Globus pallidus (tissue), 1 donor: ENCODE measurements at regions not wholly inside any gene's neighbourhood (a gene's known extent, or its start where the extent isn't known, plus 50 kb on each side); places are given as distances from the start of the nearest gene placed in this dataset.

ENCODE experiments used
- DNase-seq: peaks from one replicate; pipeline ENCODE4 v3.0.0-alpha.2; 2015; ENCODE audit warnings: low spot score

GRCh38 chr2:236874866-236875481 is 210.7 kb upstream of the COPS8 start:
- no peak for DNase-seq

- no peak for DNase-seq
These were observed 209.7 kb upstream of the COPS8 start for GRCh38 chr2:236875906-236876505.

- DNase-seq, result no peak
These were observed 209.0 kb upstream of the COPS8 start for GRCh38 chr2:236876642-236877041.

GRCh38 chr2:236877972-236878371 is 207.7 kb upstream of the COPS8 start:
- no peak for DNase-seq

GRCh38 chr2:236879416-236879963 is 206.2 kb upstream of the COPS8 start:
- no peak for DNase-seq

GRCh38 chr2:236882074-236882473 is 203.6 kb upstream of the COPS8 start:
- no peak for DNase-seq

- no peak for DNase-seq
These were observed 202.8 kb upstream of the COPS8 start for GRCh38 chr2:236882930-236883329.

- DNase-seq, result no peak
These were observed 201.9 kb upstream of the COPS8 start for GRCh38 chr2:236883819-236884218.

- DNase-seq, result no peak
These were observed 201.0 kb upstream of the COPS8 start for GRCh38 chr2:236884569-236885175.

GRCh38 chr2:236886456-236886855 is 199.2 kb upstream of the COPS8 start:
- no peak for DNase-seq

- no peak for DNase-seq
These were observed 198.2 kb upstream of the COPS8 start for GRCh38 chr2:236887531-236887930.

- no peak for DNase-seq
These were observed 197.5 kb upstream of the COPS8 start for GRCh38 chr2:236887953-236888793.

- DNase-seq, result no peak
These were observed 196.6 kb upstream of the COPS8 start for GRCh38 chr2:236888794-236889780.

- DNase-seq, result no peak
These were observed 195.6 kb upstream of the COPS8 start for GRCh38 chr2:236889791-236890704.

GRCh38 chr2:236892721-236893120 is 193.0 kb upstream of the COPS8 start:
- no peak for DNase-seq

- DNase-seq, result no peak
These were observed 190.9 kb upstream of the COPS8 start for GRCh38 chr2:236894791-236895190.

- no peak for DNase-seq
These were observed 190.2 kb upstream of the COPS8 start for GRCh38 chr2:236895497-236895896.

- DNase-seq, result no peak
These were observed 189.0 kb upstream of the COPS8 start for GRCh38 chr2:236896688-236897087.

GRCh38 chr2:236899146-236899545 is 186.5 kb upstream of the COPS8 start:
- no peak for DNase-seq
